Duodenal mucosa (tissue), 2 donors: ENCODE measurements at regions not wholly inside any gene's neighbourhood (a gene's known extent, or its start where the extent isn't known, plus 50 kb on each side); places are given as distances from the start of the nearest gene placed in this dataset.

Experiments
- H3K27ac ChIP-seq: one replicate; pipeline ENCODE4 v1.7.0; 2013; ENCODE audit warnings: low read depth, low read length
- H3K27me3 ChIP-seq, 2 donors: one replicate each; pipeline ENCODE4 v1.7.0; 2013; ENCODE audit warnings: low read length in 2 of 2, control low read depth in 1 of 2; ENCODE audit not compliant: insufficient read depth in 2 of 2, control insufficient read depth in 1 of 2
- H3K36me3 ChIP-seq, 2 donors: one replicate each; pipeline ENCODE4 v1.7.0; 2013; ENCODE audit warnings: low read length in 2 of 2, control low read depth in 1 of 2; ENCODE audit not compliant: insufficient read depth in 2 of 2, control insufficient read depth in 1 of 2
- H3K4me1 ChIP-seq, 2 donors: one replicate each; pipeline ENCODE4 v1.7.0; 2013; ENCODE audit warnings: low read length in 2 of 2, control low read depth in 1 of 2; ENCODE audit not compliant: insufficient read depth in 2 of 2, control insufficient read depth in 1 of 2
- H3K4me3 ChIP-seq, 2 donors: one replicate each; pipeline ENCODE4 v1.7.0; 2013; ENCODE audit warnings: low read length in 2 of 2, low read depth in 1 of 2
- H3K9ac ChIP-seq, 2 donors: one replicate each; pipeline ENCODE4 v1.7.0; 2013; ENCODE audit warnings: low read length in 2 of 2, low read depth in 1 of 2
- H3K9me3 ChIP-seq, 2 donors: one replicate each; pipeline ENCODE4 v1.7.0; 2013; ENCODE audit warnings: low read length in 2 of 2, control low read depth in 1 of 2; ENCODE audit not compliant: control insufficient read depth in 1 of 2

- Histone ChIP-seq H3K4me1 (no peaks in the 10 kb centered on the region), H3K27ac (no peak overlapping the region), H3K36me3 (no peaks in the 10 kb centered on the region), H3K27me3 (no peaks in the 10 kb centered on the region), H3K9me3 (peaks cover 0 to 6% of the 10 kb centered on the region in 2 donors), H3K9ac (no peak overlapping the region), H3K4me3 (no peak overlapping the region)
These were observed 195.1 kb downstream of the ACKR3 start for GRCh38 chr2:236764716-236765115.

- H3K4me3 ChIP-seq = no peak overlapping the region
- H3K36me3 ChIP-seq = no peaks in the 10 kb centered on the region
- H3K9me3 ChIP-seq = peaks cover 0 to 6% of the 10 kb centered on the region in 2 donors
- no peaks in the 10 kb centered on the region for H3K4me1 ChIP-seq
- no peak overlapping the region for H3K27ac ChIP-seq
- no peak overlapping the region for H3K9ac ChIP-seq
- no peaks in the 10 kb centered on the region for H3K27me3 ChIP-seq
These were observed 195.9 kb downstream of the ACKR3 start for GRCh38 chr2:236765478-236765877.

GRCh38 chr2:236766850-236767249, 197.2 kb downstream of the ACKR3 start:
- Histone ChIP-seq H3K4me1 (no peaks in the 10 kb centered on the region), H3K9ac (no peak overlapping the region), H3K4me3 (no peak overlapping the region), H3K9me3 (peaks cover 0 to 6% of the 10 kb centered on the region in 2 donors), H3K27me3 (no peaks in the 10 kb centered on the region), H3K36me3 (no peaks in the 10 kb centered on the region), H3K27ac (no peak overlapping the region)

- Histone ChIP-seq H3K9ac (no peak overlapping the region), H3K9me3 (peaks cover 0 to 6% of the 10 kb centered on the region in 2 donors), H3K27me3 (no peaks in the 10 kb centered on the region), H3K36me3 (no peaks in the 10 kb centered on the region), H3K27ac (no peak overlapping the region), H3K4me3 (no peak overlapping the region), H3K4me1 (no peaks in the 10 kb centered on the region)
These were observed 198.3 kb downstream of the ACKR3 start for GRCh38 chr2:236767941-236768340.

- Histone ChIP-seq H3K36me3 (no peaks in the 10 kb centered on the region), H3K9me3 (peaks cover 0 to 6% of the 10 kb centered on the region in 2 donors), H3K27me3 (no peaks in the 10 kb centered on the region), H3K27ac (no peak overlapping the region), H3K9ac (no peak overlapping the region), H3K4me1 (no peaks in the 10 kb centered on the region), H3K4me3 (no peak overlapping the region)
These were observed 198.9 kb downstream of the ACKR3 start for GRCh38 chr2:236768393-236769140.

- Histone ChIP-seq H3K9me3 (peaks cover 0 to 6% of the 10 kb centered on the region in 2 donors), H3K4me3 (no peak overlapping the region), H3K36me3 (no peaks in the 10 kb centered on the region), H3K9ac (no peak overlapping the region), H3K27me3 (no peaks in the 10 kb centered on the region), H3K4me1 (no peaks in the 10 kb centered on the region), H3K27ac (no peak overlapping the region)
These were observed 200.5 kb downstream of the ACKR3 start for GRCh38 chr2:236769981-236770671.

GRCh38 chr2:236772220-236772837, 202.7 kb downstream of the ACKR3 start:
- Histone ChIP-seq H3K4me3 (no peak overlapping the region), H3K9ac (no peak overlapping the region), H3K27ac (no peak overlapping the region), H3K36me3 (no peaks in the 10 kb centered on the region), H3K27me3 (no peaks in the 10 kb centered on the region), H3K4me1 (peaks cover 5 to 9% of the 10 kb centered on the region in 2 donors), H3K9me3 (no peaks in the 10 kb centered on the region)

GRCh38 chr2:236773206-236773605, 203.6 kb downstream of the ACKR3 start:
- Histone ChIP-seq H3K4me3 (no peak overlapping the region), H3K27me3 (no peaks in the 10 kb centered on the region), H3K27ac (no peak overlapping the region), H3K36me3 (no peaks in the 10 kb centered on the region), H3K9ac (no peak overlapping the region), H3K4me1 (peaks cover 8 to 9% of the 10 kb centered on the region in 2 donors), H3K9me3 (no peaks in the 10 kb centered on the region)

GRCh38 chr2:236774171-236774570, 204.5 kb downstream of the ACKR3 start:
- Histone ChIP-seq H3K4me3 (no peak overlapping the region), H3K9ac (no peak overlapping the region), H3K36me3 (no peaks in the 10 kb centered on the region), H3K9me3 (no peaks in the 10 kb centered on the region), H3K27ac (no peak overlapping the region), H3K27me3 (no peaks in the 10 kb centered on the region), H3K4me1 (peaks cover 8 to 9% of the 10 kb centered on the region in 2 donors)

GRCh38 chr2:236775511-236775910, 205.9 kb downstream of the ACKR3 start:
- H3K27ac ChIP-seq = no peak overlapping the region
- peaks cover 8 to 9% of the 10 kb centered on the region in 2 donors for H3K4me1 ChIP-seq
- H3K36me3 ChIP-seq = no peaks in the 10 kb centered on the region
- H3K9ac ChIP-seq = no peak overlapping the region
- H3K27me3 ChIP-seq = no peaks in the 10 kb centered on the region
- no peak overlapping the region for H3K4me3 ChIP-seq
- no peaks in the 10 kb centered on the region for H3K9me3 ChIP-seq
